HEK293 (cell line): ENCODE measurements at regions not wholly inside any gene's neighbourhood (a gene's known extent, or its start where the extent isn't known, plus 50 kb on each side); places are given as distances from the start of the nearest gene placed in this dataset.

Experiments
- ZNF610 ChIP-seq: fragments of 450-650 bp; formaldehyde crosslinking; IDR thresholded peaks from 2 replicates; pipeline ENCODE4 v1.5.1; 2016; ENCODE audit warnings: missing biosample characterization, missing genetic modification characterization, borderline replicate concordance
- TF ChIP-seq, protein P1 (sequence below): fragments of 450-650 bp; formaldehyde crosslinking; IDR thresholded peaks from 2 replicates; pipeline ENCODE4 v1.5.1; 2016; ENCODE audit warnings: missing biosample characterization, missing genetic modification characterization

- TF ChIP-seq, protein P1, sequence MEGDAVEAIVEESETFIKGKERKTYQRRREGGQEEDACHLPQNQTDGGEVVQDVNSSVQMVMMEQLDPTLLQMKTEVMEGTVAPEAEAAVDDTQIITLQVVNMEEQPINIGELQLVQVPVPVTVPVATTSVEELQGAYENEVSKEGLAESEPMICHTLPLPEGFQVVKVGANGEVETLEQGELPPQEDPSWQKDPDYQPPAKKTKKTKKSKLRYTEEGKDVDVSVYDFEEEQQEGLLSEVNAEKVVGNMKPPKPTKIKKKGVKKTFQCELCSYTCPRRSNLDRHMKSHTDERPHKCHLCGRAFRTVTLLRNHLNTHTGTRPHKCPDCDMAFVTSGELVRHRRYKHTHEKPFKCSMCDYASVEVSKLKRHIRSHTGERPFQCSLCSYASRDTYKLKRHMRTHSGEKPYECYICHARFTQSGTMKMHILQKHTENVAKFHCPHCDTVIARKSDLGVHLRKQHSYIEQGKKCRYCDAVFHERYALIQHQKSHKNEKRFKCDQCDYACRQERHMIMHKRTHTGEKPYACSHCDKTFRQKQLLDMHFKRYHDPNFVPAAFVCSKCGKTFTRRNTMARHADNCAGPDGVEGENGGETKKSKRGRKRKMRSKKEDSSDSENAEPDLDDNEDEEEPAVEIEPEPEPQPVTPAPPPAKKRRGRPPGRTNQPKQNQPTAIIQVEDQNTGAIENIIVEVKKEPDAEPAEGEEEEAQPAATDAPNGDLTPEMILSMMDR (tag by site-specific recombination): no peak
- no peak for TF ChIP-seq ZNF610 (tag by site-specific recombination)
Measured at GRCh38 chr5:54634089-54634488, 116.5 kb downstream of the SNX18 start.
